ENCODE measurements at regions not wholly inside any gene's neighbourhood (a gene's known extent, or its start where the extent isn't known, plus 50 kb on each side); places are given as distances from the start of the nearest gene placed in this dataset.

- TF ChIP-seq CTCF (IDR thresholded peaks at IDR 0.05) = no peak
- TF ChIP-seq POLR2A (IDR thresholded peaks at IDR 0.05) = no peak
- no peak for TF ChIP-seq EP300 (IDR thresholded peaks at IDR 0.05)
Measured at GRCh38 chr7:19470031-19470430, 238.8 kb downstream of the POLR1F start.
